ENCODE measurements at regions not wholly inside any gene's neighbourhood (a gene's known extent, or its start where the extent isn't known, plus 50 kb on each side); places are given as distances from the start of the nearest gene placed in this dataset.

GRCh38 chrX:9191392-9191791 lies 157.5 kb upstream of the FAM9B start:
- DNase-seq (ENCODE audit: insufficient read length, low spot score) (no peak), FAIRE-seq (no peak)

GRCh38 chrX:9195199-9195880 lies 161.4 kb upstream of the FAM9B start:
- no peak for FAIRE-seq
- DNase-seq (ENCODE audit: insufficient read length, low spot score): no peak

GRCh38 chrX:9196961-9197640 lies 163.2 kb upstream of the FAM9B start:
- DNase-seq (ENCODE audit: insufficient read length, low spot score) (no peak), FAIRE-seq (no peak)

GRCh38 chrX:9204560-9204959 lies 170.6 kb upstream of the FAM9B start:
- no peak for FAIRE-seq
- no peak for DNase-seq (ENCODE audit: insufficient read length, low spot score)

GRCh38 chrX:9205599-9206223 lies 171.8 kb upstream of the FAM9B start:
- no peak for FAIRE-seq
- DNase-seq (ENCODE audit: insufficient read length, low spot score): no peak

- no peak for DNase-seq (ENCODE audit: insufficient read length, low spot score)
- no peak for FAIRE-seq
These were observed 173.2 kb upstream of the FAM9B start for GRCh38 chrX:9207142-9207541.

GRCh38 chrX:9211269-9211668 lies 177.3 kb upstream of the FAM9B start:
- DNase-seq (ENCODE audit: insufficient read length, low spot score): no peak

GRCh38 chrX:9221781-9222180 lies 187.9 kb upstream of the FAM9B start:
- no peak for FAIRE-seq
- DNase-seq (ENCODE audit: insufficient read length, low spot score): no peak

More at GRCh38 chrX:9211269-9211668, 177.3 kb upstream of the FAM9B start:
- no peak for FAIRE-seq

GRCh38 chrX:9222299-9222698 lies 188.4 kb upstream of the FAM9B start:
- FAIRE-seq (no peak), DNase-seq (ENCODE audit: insufficient read length, low spot score) (no peak)

- DNase-seq (ENCODE audit: insufficient read length, low spot score) (no peak), FAIRE-seq (no peak)
These were observed 193.3 kb upstream of the FAM9B start for GRCh38 chrX:9227276-9227675.

- no peak for DNase-seq (ENCODE audit: insufficient read length, low spot score)
- no peak for FAIRE-seq
These were observed 197.6 kb upstream of the FAM9B start for GRCh38 chrX:9231491-9231890.

GRCh38 chrX:9233141-9233540 lies 199.2 kb upstream of the FAM9B start:
- no peak for FAIRE-seq
- DNase-seq (ENCODE audit: insufficient read length, low spot score): no peak

- FAIRE-seq (no peak), DNase-seq (ENCODE audit: insufficient read length, low spot score) (no peak)
These were observed 200.4 kb upstream of the FAM9B start for GRCh38 chrX:9234315-9234714.

- DNase-seq (ENCODE audit: insufficient read length, low spot score) (no peak), FAIRE-seq (no peak)
These were observed 201.8 kb upstream of the FAM9B start for GRCh38 chrX:9235722-9236121.

- DNase-seq (ENCODE audit: insufficient read length, low spot score) (no peak), FAIRE-seq (no peak)
These were observed 207.0 kb upstream of the FAM9B start for GRCh38 chrX:9240956-9241355.

GRCh38 chrX:9241427-9241826 lies 207.5 kb upstream of the FAM9B start:
- no peak for FAIRE-seq
- no peak for DNase-seq (ENCODE audit: insufficient read length, low spot score)

GRCh38 chrX:9249051-9249846 lies 215.3 kb upstream of the FAM9B start:
- no peak for FAIRE-seq
- no peak for DNase-seq (ENCODE audit: insufficient read length, low spot score)

GRCh38 chrX:9252182-9252581 lies 212.7 kb upstream of the TBL1X start:
- DNase-seq (ENCODE audit: insufficient read length, low spot score) (no peak), FAIRE-seq (no peak)

- FAIRE-seq: no peak
These were observed 211.6 kb upstream of the TBL1X start for GRCh38 chrX:9253211-9253610.

GRCh38 chrX:9257718-9258420 lies 207.0 kb upstream of the TBL1X start:
- DNase-seq (ENCODE audit: insufficient read length, low spot score): no peak
- FAIRE-seq: no peak

More at GRCh38 chrX:9253211-9253610, 211.6 kb upstream of the TBL1X start:
- DNase-seq (ENCODE audit: insufficient read length, low spot score): no peak
